Stimulated activated CD4-positive, alpha-beta T cell treated with anti-CD3 and anti-CD28 coated beads, Interleukin-1b, Interleukin-23, amount 100 ng/mL, for 48 hours (primary cell): ENCODE measurements at regions not wholly inside any gene's neighbourhood (a gene's known extent, or its start where the extent isn't known, plus 50 kb on each side); places are given as distances from the start of the nearest gene placed in this dataset.
"Not testable (repeated sequence)": the region's sequence is repeated elsewhere in the genome, so short reads cannot be mapped to it uniquely, and the experiment has no call there.

Experiments used
- DNase-seq: peaks from one replicate; pipeline ENCODE4 v3.0.0-alpha.2; 2020

DNA sequence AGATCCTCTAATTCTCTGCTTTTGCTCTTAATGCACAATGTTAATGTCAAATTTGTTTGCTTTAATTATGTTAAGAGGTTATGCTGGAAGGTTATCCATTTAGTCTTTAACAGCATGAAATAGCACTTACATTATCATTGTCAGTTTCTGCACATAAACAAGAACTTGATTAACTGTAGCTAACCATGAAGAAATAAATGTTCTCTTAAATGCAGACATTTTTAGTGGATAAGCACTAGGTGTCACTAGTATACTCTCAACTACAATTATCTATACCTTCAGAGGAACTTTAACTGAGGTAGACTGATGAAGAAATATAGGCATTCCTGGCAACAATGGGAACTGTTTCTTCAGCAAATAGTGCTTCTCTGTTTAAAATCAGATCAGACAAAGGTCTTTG is 178.8 kb upstream of the CHST9 start:
- DNase-seq, result no peak

DNA sequence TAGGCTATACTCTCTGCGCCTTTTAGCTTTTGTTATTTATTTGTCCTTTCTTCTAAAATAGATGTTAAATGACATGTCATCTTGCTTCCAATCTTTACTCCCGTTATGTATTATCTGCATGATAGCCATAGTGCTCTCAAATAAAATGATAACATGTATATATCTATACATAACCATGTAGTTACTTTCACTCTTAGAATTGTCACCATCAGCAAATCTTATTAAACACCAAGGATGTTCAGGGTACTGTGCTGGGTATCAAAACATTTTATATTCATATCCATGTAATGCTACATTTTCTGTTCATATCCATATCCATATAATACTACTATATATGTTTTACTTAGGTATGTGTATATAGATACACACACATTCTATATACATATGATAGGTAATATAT is 176.4 kb upstream of the CHST9 start:
- DNase-seq, result no peak

DNA sequence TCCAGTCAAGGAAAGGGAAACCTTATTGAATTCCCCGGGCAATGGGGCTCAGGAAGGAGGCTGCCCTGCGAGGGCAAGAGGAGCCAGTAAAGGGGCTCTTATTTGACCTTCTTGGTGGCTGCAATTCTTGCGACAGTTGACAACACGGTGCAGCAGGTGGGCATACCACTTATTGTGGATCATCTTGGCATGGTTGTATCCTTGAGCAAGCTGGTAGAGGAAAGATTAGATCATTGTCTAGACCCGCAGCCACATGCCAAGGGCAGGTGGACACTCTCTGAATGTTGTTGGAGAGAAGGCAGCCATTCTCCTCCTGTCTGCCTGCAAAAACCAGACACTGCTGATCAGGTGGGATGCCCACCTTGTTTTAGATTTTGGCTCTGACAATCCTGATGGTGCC is 170.2 kb upstream of the CHST9 start:
- no peak for DNase-seq

DNA sequence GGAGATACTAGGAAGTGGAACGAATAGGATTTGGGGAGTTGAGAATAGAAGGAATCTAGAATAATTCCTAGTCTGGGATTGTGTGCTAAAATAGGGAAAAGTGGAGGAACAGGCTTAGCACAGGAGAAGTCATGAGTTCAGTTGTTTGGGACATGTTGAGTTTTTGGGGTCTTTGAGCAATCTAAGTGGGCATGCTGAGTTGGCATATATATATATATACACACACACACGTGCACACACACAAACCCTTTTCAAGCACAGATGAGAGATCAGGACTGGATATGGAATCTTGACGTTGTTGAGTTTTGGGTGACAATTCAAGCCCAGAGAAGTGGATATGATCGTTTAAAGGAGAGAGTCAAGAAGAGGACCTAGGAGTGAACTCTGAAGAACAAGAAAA is 168.2 kb upstream of the CHST9 start:
- no peak for DNase-seq

DNA sequence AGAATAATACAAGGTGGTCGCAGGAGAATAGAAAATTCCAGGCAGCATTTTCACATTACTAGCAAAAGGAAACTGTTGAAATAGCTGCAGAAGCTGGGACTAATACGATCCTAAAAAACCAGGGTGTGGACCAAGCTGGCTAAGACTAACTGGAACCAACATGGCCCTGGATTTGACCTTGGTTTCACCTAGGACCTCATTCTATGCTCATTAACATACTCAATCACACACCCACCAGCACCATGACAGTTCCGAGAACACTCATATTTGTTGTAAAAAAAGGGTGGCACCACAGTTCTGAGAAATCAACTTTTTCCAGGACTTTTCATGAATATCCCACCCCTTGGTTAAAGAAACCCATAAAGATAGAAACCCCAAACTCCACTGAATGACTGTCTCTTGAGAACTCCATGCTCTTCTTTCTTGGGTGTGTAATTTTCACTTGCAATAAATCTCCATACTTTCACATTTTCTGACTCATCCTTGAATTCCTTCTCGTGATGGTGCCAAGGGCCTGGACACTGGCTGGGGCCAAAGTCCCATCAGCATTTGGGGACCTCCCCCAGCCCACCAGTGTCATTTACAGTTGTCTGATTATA is 164.3 kb upstream of the CHST9 start:
- DNase-seq, result no peak

DNA sequence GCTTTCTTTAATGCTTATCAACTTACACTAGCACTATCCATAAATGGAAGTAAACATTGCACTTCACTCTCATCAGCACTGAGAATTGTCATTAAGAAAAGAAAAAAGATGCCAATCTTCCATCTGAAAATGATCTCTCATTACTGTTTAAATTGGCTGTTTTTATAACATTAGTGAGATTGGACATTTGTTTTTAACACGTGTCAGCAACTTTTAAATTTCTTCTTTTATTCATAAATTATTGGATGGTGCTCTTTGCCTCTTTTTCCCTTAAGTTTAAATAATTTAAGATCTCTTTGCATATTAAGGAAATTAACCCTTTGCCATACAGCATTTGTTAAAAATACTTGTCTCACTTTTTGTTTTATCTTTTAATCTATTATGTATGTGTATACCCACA is 146.5 kb upstream of the CHST9 start:
- DNase-seq, result no peak

DNA sequence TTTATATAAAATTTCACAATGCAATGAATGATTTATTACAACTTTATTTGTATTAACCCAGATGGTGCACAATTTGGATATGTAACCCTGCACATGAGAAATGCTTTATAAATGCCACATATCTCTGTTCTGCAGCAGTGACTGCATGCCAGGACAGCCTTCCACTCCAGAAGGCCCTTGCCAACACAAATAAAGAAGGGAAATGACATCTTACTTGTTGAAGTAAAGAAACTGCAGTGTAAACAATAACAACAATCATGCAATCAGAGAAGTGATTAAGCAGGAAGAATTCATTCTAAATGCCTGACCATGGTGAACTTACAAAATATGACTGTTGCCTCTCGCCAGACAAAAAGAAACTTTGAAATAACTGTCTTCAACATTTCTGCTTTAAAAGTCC is 129.9 kb upstream of the CHST9 start:
- DNase-seq, result no peak

DNA sequence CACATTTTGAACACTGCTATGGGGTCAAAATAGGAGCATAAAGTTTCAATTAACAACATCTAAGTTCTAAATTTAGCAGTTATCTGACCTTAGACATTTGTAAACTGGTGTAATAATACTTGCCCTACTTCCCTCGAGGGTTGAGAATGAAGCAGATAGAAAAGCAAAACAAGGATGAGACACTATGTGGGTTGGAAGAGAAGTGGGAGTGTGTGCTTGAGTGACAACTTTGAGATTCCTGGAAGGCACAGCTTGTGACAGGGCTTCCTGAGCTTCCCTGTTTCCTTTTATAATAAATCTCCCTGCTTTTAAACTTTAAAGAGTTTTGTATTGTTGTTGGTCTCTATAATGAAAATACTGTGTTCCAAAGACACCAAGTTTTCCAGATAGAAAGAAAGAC is 128.6 kb upstream of the CHST9 start:
- no peak for DNase-seq

DNA sequence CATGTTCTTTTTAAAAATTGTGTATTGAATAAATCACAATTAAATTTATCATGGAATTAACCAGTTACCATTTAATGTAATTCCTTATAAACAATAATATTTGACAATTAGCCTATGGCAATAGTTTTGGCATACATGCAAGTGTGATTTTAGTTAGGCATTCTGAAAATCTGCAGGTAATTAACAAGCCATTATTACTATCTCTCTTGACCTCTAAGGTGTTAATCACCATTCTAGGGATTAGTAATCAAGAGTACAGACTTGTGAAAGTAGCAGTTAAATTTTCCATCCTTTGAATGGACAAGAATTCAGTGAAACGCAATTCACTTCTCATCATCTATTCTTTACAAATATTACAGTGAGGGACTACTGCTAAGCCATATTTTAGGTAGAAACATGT is 127.7 kb upstream of the CHST9 start:
- DNase-seq, result no peak

DNA sequence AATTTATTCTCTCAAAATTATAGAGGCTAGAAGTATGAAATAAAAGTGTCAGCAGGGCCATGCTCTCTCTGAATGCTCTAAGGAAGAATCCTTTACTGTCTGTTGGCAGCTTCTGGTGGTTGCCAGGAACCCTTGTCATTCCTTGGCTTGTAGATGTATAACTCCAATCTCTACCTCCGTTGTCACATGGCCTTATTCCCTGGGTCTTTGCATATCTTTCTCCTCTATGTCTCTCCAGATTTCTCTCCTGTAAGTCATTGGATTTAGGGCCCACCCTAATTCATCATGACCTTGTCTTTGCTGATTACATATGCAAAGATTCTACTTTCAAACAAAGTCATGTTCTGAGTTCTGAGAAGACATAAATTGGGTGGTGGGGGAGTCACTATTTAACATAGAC is 127.0 kb upstream of the CHST9 start:
- no peak for DNase-seq

DNA sequence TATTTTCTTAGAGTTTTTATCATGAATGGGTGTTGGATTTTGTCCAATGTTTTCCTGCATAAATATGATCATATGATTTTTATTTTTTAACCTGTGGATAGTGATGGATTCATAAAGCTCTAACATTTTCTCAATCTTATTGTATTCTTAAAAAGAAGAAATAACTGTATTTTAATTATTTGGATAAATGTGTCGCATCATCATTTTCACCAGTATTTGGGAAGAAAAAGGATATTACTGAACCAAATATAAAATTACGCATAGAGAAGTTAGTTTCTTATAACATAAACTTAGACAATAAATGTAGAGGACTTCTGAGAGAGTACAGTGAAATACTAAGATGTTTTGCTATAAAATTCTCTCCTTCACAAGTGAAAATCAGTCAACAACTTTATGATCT is 126.0 kb upstream of the CHST9 start:
- no peak for DNase-seq

DNA sequence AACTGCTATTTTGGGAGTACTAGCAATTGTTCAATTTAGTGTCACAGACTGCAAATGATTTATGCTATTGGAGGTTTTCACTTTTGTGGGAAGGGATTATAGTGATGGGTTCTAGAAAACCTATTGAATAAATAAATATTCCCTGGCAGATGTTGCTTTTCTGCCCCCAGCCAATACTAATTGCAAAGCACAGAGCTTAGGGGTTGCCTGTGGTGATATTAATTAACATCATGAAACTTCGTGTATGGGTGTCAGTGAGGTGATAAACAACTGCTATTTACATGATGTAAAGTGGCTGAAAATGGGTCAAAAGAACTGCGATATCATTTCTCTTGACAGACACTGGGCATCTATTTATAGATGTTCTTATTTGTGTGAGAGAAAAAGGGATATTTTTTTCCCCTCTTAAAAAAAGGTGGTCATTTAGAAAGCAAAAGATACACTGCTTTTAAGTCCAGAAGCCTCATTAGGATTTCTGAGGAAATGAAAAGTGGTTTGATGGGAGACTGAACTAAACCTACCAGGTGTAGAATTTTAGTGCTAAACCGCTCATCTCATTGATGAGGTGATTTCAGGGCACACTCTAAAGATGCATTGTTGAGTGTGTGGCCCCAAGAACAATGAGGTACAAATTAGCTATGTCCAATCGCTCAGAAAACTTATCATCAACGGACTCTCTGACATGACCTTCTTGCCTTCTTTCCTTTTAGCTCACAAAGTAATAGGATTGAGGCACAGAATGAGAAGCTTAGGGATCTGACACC is 116.7 kb upstream of the CHST9 start:
- no peak for DNase-seq

DNA sequence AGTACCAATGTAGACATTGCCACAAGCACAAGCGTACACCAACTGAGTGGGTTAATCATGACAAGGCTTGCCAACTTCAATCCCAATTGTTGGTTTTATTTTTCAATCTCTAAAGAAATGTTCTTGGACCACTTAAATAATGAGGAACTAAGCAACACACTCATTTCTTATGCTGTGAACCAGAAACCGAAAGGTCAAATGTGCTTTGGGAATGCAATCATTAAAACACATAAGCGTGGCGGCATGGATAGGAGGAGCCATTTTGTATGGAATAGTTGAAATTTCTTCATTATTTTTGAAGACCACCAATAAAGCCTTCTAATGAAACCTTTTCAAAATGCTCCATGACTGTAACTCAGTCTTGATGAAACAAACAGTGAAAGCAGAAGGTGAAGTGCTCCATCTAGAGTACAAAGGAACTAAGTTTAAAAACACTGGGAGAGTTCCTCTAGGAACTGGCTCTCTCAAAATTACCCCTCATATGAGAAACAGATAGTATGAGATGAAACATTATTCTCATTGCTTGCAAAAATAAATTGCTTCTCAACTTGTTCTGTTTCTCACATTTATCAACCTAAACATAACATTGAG is 113.2 kb upstream of the CHST9 start:
- DNase-seq, result no peak

DNA sequence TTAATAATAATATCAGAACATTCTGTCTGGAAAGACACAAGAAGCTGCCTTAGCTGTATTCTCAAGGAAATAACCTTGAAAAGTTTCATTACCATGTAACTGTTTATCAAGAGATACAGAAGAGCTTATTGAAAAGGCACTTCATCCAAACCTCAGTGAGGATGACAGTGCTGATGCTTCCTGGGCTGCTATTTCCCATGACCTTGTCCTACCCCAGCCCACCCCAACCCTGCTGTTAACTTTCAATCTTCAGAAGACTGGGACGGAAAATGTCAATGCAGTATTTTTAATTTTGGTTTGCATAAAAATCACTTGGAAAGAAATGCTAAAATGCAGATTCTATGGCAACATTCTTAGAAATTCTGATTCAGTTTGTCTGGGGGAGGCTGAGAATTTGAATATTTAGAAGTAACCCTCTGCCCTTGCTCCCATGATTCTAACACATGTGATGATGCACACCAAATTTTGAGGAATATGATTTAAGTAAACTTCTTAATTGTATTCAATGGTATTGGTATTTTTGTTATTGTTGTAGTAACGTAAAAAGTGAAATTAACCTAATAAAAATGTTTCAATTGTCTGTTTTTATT is 101.0 kb upstream of the CHST9 start:
- DNase-seq, result not testable (repeated sequence)

DNA sequence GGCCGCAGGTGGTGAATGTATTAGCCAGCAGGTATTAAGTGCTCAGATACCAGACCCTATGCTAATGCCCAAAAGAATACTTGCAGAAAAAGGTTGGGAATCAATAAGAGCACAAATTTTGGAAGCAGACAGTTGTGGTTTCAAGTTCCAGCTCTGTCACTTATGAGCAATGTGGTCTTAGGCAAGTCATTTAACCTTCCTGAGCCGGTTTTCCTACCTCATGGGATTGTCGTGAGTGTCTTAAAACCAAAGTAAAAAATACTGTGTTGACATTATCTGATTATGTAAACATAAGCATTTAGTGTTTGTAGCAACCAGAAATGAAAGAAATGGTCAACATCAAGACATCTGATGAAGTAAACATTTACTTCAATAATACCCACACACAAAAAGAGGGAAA is 93.0 kb upstream of the CHST9 start:
- DNase-seq, result no peak

DNA sequence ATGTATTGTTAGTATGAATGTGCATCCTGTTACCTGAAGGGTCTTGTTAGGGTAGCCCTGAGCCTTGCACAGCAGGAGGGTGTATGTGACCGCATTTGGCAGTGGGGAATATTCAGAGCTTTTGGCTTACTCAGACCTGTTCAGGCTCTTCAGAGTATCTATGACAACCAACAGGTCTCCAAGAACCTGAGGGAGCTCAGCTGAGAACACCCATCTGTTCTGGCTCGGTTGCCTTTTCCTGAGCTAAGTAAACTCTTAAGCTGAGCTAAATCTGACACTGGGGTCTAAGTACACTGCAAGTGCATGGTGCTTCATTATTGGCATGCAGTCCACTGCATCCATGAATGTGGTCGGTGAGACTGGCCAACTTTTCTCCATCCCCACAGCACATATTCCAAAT is 92.4 kb upstream of the CHST9 start:
- no peak for DNase-seq

DNA sequence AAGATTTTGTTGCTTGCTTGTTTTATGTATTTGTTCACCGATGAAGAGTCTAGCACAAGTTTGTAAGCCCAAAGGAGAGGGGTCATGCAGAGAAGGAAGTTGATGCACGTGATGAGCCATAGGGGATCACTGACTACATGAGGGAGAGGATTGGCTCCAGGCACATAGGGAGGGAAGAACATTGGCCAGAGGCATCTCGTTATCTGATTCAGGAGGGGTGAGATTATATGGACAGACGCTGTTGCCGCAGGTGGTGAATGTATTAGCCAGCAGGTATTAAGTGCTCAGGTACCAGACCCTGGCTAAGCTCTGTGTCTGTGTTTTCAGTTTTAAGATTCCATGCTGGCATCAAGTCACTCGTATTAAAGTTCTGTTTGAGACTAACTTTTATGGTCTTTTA is 91.8 kb upstream of the CHST9 start:
- no peak for DNase-seq

DNA sequence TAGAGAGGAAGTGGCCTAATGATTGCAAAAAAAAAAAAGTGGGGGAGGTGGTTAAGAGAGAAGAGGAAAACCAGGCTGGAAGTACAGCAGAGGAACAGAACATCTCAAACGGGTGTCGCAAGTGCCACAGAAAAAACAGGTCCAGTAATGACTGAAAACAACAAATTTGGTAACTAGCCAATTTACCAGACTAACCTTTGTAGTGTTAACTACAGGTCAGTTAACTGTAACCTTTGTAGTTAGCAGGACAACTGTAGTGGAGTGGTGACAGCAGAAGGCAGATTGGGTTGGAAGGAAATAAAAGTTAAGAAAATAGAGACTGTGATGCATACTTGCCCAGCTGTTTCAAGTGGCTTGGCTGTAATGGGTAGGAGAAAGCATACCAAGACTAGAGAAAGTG is 91.4 kb upstream of the CHST9 start:
- no peak for DNase-seq

DNA sequence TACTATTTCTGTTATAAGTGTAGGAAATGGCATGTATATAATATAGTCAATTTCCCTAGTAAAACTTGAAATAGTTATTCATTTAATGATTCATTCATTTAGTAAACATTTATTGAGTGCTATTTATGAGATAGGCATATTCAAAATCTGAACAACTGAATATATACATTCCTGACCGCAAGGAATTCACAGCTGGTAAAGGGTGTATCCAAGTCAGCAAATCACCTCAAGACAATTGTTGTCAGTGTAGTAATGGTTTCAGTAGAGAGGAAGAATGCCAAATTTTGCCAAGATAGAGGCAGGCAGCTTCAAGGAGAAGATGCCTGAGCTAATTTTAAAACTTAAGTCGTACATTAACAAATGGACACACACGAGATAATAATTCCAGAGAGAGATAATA is 89.8 kb upstream of the CHST9 start:
- no peak for DNase-seq

DNA sequence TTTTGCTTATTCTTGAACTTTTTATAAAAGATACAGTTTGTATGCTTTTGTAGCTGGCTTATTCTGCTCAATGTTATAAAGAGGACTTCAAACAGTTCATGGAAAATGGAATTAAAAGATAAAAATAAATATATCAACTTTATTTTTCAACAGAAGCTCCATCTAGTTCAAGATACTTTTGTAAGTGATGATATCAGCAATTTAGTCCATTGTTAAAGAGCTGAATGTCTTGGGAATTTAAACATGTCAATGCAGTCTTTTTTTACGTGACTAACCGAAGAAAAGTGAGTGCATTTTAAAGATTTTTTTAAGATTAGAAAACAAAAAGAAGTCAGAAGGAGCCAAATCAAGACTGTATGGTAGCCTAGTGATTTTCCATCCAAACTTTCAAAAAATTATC is 85.4 kb upstream of the CHST9 start:
- DNase-seq, result no peak

DNA sequence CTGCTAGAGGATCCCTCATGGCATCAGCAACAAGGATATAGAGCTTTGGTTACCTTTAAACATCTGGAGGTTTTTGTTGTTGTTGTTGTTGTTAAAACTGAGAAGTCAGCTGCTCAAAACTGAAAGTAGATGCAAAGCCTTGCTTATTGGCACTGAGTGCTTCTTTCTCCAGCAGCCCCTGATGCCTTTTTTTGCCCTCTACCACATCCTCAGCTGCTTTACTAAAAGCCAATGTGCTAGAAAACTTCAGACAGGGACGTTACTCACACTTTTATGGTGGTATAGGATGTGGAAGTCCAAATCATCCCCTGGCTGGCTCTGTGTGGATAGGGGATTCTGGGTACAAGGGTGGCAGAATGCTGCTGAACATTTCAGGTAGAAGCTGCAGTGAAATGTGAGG is 78.3 kb upstream of the CHST9 start:
- DNase-seq, result no peak

DNA sequence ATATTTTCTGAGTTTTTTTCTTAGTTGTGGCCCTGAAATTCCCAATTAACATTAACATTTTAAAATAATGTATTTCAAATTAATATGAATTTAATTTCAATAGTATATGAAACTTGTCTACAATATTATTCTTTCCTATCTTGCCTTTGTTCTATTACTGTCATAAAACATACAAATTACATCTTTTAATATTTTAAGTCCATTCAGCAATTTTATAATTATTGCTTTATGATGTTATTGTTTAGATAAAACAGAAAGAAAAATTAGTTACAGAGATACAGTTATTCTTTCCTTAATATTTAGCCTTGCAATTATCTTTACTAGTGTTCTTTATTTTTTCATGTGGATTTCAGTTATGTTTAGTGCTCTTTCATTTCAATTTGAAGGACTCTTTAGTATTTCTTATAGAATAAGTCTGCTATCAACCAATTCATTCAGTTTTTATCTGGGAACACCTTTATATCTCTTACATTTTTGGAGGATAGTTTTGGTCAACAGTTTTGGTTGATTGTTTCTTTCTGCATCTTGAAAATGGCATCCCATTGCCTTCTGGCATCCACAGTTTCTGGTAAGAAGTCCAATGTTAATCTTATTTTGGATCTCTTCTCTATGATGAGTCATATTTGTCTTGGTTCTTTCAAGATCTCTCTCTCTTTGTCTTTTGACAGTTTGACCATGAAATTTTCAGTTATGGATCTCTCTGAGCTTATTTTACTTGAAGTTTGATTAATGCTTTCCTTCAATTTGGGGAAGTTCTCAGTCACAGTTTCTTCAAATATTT is 76.9 kb upstream of the CHST9 start:
- DNase-seq, result no peak

DNA sequence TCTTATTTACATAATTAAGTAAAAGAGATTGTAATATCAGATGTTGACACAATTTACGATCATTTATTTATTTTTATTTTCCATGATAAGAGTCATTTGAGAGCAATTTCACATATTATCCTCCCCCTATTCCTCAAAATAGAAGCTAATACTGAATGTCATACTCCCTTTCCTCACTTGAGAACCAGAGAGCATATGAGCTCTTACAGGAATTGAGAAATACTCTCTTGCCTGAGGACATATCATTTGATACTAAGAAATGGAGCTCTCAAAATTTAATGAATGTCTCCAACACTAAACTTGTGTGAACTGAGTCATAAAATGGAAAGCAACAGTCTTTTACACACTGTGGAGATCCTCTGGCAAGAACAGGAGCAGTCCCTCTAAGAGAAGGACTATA is 68.5 kb upstream of the CHST9 start:
- DNase-seq, result no peak

DNA sequence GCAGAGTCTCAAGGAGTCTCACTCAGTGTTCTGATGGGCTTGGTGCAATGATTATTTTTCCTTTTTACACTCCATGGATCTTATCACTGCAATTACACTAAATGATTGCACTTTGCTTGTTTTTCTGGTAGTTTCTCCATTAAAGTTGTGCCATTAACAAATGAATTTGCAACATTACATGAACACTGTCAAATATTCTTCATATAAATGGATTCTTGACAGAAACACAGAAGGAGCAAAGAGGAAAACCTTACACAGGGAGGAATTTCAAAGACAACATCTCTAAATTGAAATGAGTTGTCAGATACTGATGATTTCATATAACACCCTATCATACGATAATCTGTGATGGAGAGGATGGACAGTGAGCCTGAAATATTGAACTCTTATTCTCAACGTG is 65.4 kb upstream of the CHST9 start:
- DNase-seq, result no peak
